Stimulated activated CD4-positive, alpha-beta T cell treated with anti-CD3 and anti-CD28 coated beads, Interleukin-12 subunit alpha, Interleukin-12 subunit beta, amount 100 ng/mL, for 4 hours (primary cell): ENCODE measurements at regions not wholly inside any gene's neighbourhood (a gene's known extent, or its start where the extent isn't known, plus 50 kb on each side); places are given as distances from the start of the nearest gene placed in this dataset.
"Not testable (repeated sequence)": the region's sequence is repeated elsewhere in the genome, so short reads cannot be mapped to it uniquely, and the experiment has no call there.

Source experiments
- DNase-seq: peaks from one replicate; pipeline ENCODE4 v3.0.0-alpha.2; 2020

DNA sequence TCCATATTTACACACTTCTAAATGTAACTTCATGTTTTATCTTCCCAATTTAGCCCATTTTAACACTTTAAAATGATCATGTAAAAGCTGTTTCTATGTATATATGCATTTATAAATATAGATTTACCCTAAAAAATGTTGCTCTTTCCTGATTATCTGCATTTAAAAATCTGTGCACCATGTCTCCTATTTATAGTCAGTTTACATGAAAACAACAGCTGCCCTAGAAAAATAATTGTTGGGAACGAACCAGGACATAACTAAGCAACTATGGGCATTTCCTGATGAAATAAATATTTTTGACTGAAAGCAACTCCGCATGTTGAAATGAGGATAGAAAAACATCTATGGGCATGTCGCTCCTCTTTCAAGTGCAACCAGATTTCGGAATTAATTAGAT is 1368.2 kb downstream of the FAM181B start:
- no peak for DNase-seq

DNA sequence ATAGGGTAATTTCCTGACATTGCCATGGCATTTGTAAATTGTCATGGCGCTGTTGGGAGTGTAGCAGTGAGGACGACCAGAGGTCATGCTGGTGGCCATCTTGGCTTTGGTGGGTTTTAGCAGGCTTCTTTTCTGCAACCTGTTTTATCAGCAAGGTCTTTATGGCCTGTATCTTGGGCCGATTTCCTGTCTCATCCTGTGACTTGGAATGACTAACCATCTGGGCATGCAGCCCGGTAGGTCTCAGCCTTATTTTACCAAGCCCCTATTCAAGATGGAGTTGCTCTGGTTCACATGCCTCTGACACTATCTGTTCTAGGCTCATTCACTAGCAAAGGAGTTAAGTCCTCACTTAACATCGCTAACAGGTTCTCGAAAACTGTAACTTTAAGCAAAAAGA is 1374.2 kb downstream of the FAM181B start:
- no peak for DNase-seq

DNA sequence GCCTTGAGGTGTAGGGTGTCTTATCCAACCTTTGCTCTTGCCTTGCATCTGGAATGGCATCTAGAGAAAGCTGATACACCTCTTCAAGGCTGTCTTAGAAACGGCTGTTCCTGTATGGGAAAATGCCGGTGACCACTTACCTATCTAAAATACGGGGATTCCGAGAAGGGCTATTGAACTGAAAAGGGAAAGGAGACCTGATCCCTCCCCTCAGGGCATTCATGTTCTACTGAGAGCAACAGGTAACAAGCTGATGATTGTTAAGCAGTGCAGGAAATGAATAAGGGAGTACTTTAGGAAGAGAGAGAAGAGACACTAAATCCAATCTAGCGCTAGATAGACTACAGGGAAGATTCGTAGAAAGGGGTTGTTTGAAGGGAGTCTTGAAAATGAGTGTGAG is 1388.1 kb downstream of the FAM181B start:
- DNase-seq = no peak

DNA sequence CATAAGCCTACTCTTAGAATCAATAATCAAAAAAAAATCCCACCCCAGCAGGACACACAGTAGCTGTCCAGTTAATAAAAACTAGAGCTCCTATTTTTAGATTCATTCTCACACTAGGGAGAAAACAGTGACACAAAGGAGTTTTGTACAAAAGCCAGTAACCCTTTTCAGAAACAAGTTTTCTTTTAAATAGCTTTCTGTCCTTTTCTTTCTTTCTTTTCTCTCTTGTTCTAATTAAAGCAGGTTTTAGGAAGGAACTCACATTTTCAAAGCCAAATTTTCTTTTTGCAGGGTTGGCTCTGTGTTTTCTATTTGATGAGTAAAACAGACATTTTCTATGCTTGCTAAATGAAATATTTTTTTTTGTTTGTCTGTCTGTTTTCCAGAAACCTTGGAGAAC is 1390.7 kb downstream of the FAM181B start:
- DNase-seq = no peak

DNA sequence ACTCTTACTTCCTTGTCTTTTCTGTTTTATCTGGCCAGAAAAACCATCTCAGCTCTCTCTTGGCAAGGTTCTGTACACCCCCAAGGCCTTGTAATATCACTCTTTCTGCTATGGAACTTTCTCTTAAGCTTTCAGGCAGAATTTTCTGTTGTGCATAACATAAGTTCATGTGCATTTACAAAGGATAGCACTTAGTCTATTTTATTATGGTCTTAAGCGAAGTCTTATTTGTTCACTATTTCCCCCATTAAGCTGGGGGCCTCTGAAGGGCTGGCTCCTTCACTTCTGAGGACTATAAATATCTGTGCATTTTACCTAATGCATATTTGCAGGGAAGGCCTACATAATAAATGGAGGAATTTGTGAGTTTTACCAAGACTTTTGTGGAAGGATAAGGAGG is 1393.4 kb downstream of the FAM181B start:
- no peak for DNase-seq

DNA sequence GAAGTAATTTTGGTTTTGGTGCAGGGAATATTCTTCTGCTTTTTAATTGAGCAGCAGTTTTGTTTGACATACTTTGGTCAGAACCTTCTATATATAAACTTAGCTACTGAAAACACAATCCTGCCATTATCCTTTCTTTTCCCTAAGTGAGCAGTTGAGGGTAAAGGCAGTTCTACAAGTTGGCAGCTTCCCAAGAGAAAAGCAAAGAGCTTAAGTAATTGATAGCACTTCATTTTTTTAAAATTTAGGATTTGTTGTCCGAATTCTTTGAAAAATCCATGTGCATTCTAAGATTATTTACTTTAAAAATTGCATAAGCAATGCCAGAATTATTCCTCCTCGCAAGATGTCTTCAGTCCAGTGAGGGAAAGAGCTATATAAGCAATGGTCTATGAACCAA is 1394.1 kb downstream of the FAM181B start:
- DNase-seq = no peak

DNA sequence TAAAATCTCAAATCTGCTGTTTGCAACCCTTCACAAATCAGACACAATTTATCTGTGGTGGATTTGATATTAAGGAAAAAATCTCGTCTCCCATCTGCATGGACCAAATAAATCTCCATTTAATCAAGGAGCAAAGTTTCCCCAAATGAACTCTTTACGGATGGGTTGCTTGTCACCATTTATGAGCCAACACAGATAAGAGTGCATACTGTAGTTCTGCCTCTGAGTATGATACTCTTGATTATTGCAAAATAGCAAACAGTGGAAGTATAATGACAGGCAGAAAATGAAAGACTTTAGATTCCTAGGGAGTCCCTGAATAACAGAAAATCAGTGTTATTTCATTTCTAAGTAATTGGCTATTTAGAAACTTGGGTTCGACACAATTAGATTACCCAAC is 1395.9 kb downstream of the FAM181B start:
- DNase-seq = no peak

DNA sequence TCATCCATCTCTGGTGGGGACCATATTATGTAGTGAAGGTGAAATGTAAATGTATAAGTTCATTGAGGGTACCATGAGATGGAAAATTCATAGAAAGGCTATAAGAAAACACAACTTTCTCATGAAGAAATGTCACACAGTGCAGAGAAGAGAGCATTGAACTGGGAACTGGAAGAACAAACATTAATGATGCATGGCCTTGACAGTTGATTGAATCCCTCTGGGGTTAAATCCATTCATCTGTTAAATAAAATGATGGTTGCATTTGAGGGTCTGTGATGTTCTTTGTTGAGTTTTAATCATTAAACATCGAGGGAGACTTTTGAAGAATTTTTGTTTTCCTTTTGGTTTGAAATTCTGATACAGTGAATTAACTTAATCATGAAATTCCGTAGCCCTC is 1401.4 kb downstream of the FAM181B start:
- no peak for DNase-seq

DNA sequence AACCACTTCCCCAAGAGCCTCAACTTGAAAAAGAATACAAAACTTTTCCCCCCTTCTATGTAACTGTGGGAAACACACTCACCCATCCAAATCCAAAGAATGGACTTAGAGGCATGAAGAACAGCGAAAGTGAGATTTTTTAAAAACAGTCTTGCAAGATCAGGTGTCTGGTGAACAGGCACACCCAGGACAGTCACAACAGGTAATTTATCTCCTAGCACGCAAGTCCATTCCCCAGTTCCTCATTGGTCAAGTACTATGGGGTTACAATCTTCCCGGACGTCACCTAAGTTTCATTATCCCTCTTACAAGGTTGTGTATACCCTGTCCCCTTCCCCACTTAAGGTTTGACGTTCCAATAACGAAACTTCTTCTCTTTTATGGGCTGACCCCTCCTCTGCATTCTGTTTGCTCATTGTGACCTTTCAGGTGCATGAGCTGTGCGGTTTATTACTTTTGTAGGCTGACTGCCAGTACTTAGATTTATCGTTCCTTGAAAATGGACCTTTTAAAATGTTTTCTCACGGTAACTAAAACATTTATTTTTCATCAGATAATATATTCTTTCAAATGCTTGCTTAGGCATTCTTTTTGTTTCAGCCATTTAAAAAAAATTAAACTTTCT is 1401.9 kb downstream of the FAM181B start:
- DNase-seq = no peak

DNA sequence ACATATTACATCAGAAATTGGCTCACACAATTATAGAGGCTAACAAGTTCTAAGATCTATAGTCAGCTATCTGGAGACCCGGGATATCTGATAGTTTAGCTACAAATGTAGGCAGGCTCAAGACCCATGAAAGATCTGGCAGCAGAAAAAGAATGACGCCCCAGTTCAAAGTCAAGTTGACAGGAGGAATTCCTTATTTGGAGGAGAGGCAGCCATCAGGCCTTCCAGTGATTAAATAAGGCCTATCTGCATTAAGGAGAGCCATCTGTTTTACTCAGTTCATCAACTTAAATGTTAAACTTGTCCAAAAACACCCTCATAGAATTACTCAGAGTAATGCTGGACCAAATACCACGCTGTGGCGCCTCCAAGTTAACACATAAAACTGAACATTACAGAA is 1402.6 kb downstream of the FAM181B start:
- no peak for DNase-seq

DNA sequence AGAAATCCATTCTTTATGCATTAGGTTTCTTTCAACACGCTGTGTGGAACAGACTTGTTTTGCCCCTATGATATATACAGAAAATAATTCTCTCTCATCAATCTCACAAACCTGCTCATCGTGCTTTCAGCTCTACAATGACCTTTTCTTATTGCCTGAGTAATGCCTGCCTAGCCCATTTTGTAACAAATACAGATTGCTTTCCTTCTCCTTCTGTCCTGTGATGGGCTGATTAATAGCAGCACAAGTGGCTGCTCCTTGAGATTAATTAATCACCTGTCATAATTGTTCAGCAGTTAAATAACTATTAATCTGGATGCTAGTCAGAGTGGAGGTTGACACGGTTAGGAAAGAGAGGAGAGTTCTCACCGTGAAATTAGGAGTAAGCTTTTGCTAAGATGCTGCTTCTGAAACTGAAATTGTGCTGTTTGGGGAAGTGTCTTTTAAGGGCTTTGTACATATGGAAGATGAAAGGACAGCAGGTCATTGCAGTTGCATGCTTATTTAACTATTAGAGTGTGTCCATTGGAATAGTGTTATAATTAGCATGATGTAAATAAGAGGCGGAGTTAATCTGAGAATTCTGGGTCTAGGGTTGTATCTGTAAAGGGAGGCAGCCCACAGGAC is 1430.5 kb downstream of the FAM181B start:
- no peak for DNase-seq

DNA sequence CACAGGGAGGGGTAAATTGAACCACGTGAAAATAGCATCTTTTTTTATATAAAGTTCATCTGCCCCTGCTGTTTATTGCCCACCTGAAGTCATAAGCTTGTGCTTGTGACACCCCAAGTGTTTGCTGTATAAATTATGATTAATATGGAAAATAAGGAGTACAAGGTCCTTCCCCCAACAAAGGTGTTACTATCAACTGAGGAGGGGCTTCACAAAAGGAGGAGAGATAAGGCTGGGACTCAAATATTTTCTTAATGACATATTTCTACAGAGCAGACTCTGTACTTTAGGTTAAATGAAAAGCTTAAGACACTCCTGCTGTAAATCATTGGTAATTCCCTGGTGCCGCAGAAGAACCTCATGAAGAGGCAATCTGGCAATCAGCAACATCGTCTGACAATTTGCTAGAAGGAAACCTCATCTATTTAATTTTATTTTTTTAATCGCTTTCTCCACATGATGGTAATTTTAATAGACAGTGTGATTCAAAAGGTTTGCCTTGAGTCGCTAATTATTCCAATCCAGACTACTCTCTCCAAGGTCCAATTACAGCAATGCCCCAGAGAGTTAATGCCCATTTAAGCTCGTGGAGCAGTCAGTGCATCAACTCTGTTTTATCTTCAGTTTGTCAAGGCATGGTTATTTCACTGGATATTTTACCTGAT is 1432.4 kb downstream of the FAM181B start:
- no peak for DNase-seq

DNA sequence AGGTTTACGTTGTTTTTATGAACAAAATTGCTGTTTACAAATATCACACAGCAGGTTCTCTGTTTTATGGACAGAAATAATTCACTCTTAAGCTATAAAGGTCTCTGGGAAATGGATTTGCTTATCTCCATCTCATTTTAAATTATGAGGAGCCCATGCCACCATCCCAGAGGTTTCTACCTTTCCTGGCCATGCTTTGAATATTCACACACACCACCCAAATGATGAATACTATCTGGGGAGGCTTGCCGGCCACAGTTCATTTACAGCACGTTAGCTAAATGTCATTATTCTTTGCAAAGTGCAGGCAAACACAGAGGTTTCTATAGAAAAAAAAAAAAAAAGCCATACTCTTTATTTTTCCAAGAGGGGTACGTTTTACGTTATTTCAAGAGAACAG is 1446.7 kb downstream of the FAM181B start:
- no peak for DNase-seq

DNA sequence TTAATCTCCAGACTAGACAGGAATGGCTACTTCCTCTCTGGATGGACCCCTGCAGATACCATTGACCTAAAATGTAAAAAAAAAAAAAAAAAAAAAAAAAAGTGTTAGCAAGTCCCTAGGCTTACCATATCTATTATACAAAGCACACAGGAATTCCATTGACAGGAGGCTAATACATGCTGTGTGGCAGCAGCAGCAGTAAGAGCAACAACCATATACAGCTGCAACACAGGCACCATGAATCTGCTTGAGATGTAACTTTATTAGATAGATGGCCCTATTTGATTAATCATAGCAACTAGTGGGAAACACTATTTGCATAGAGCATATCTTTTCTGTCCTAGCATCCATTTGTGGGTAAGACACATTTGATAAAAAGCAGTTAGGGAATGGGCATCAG is 1447.1 kb downstream of the FAM181B start:
- DNase-seq = no peak

DNA sequence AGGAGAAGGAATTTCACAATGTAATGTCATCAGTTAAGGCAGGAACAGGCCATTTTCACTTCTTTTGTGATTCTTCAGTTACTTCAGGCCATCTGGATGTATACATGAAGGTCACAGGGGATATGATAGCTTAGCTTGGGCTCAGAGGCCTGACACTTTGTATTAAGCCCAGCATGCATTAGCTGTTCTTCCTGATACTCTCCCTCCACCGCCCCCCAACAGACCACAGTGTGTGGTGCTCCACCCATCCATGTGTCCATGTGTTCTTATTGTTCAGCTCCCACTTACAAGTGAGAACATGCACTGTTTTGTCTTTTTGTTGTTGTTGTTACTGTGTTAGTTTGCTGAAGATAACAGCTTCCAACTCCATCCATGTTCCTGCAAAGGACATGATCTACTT is 1453.4 kb downstream of the FAM181B start:
- DNase-seq = not testable (repeated sequence)

DNA sequence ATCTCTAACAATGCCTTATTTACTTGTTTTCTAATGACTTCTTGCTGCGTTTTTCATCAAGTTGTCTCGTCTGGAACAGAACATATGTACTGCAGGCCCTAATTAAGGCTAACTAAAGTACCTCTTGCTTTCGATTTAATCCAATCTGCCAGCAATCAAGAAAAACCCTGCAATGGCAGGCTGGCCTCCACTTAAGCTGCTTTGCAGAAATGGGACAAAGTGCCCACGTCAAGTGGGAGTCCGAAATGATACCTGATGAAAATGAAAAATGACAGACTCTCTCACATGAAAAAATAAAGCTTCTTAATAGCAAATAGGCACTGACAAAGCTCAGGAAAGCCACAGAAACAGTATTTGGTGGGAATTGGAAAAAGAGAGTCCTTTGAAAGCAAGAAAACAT is 1454.7 kb downstream of the FAM181B start:
- no peak for DNase-seq

DNA sequence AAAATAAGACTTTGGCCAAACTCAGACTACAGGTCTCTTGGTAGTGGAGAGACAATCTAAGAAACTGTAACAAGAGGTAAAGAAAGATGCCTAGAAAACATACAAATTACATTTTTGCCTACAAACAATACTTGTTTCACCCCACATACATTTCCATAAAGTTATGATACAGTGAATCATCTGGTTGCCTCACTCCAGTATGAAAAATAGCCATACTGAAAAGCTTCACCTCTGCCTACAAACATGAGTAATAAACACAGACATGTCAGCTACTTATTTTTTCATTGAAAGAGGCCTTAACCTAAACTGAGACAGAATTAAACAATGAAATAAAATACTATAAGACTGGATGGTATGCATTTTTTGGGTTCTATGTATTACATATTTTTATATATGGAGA is 1463.0 kb downstream of the FAM181B start:
- DNase-seq = no peak

DNA sequence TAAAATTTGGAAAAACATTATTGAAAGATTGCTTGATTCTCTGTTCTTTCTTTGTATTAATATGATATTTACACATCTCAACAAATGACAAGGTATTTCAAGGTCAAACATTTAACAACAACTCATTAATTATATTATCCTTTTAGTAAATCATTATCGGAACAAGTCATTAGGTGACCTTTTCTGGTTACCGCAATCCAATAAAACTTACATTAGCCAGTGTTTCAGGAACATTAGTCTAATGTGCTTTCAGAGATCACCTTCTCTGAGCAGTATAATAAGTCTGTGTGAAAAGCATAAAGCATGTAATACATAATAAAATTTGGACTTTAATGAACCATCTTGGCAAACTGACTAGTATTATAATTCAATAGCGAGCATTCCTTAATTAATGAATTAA is 1466.4 kb downstream of the FAM181B start:
- no peak for DNase-seq

DNA sequence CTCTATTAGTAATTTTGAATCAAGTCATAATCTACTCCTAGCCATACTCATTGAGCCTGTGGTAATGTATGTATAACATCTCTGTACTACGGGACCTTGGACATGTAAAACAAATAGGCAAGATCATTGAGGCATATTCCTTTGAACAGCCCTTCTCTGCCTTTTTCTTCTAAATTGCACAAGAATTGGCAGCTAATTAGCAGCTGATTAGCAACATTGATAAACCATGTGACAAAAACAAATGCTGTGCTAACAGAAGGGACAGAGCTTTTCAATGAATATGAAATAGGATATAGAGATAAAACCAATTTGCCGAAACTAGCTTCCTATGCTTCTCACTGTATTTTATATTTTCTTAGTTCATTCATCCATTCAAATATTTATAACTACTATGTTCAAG is 1474.2 kb downstream of the FAM181B start:
- DNase-seq = no peak

DNA sequence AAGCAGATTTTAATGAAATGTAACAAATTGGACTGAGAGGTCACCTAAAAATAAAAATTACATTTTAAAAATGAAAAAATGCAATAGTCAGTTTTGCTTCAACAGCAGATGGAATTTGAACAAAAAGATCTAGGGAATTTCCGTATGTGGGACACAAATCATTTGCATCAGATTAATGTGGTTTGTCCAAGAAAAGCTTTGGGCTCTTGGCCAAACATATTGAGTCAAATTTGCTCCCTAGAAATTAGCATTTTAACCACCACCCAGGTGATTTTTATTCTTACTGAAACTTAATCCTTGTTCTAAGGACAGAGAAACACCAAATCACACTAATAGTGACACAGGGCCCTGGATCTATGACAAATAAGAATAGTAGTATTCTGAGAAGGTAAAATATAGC is 1477.8 kb downstream of the FAM181B start:
- no peak for DNase-seq

DNA sequence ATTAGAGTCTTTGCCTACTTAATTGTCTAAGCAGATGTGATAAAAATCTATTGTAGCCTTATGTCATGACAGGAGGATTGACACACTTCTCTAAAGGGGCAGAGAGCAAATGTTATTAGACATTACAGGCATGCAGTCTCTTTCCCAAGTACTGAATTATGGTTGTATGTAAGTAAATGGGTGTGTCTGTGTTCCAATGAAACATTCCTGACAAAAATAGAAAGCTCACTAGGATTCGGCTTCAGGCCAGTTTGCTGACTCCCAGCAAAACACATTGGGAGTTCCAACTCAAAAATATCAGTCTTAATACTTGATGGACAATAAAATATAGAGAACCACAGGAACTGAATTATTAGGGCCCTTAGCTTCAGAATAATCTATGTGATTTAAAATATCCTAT is 1480.4 kb downstream of the FAM181B start:
- DNase-seq = no peak

DNA sequence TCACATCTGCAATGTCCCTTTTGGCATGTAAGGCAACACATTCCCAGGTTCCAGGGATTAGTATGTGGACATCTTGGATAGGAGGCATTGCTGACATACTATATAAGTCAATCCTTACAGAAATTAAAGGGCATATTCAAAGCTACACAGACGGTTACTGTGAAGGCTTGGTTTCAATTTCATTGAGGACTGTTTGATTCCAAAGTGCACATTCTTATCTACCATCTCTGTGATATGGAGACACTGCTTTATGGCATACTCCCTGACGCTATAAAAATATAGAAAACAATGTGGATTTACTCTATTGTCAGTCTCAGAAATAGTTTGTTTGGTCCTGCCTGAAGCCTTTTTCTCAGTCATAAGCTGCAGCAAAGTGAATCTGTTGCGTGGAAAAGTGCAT is 1486.7 kb downstream of the FAM181B start:
- DNase-seq = no peak

DNA sequence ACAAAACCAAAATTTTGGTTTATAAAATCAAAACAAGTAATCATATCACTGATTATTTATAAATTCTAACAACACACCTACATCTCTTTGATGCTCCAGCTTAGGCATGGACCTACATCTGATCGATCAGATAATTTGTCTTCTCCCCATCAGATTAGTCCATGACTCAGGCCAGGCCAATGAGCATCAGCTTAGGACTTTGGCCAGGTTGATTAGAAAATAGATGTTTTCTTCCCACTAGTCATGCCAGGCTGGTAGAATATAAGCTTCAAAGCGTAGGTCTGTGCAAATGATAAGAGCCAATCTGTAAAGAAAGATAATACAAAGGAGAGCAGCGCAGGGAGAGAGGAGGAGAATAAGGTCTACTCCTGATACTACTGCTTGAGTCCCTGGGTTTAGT is 1487.9 kb downstream of the FAM181B start:
- no peak for DNase-seq

DNA sequence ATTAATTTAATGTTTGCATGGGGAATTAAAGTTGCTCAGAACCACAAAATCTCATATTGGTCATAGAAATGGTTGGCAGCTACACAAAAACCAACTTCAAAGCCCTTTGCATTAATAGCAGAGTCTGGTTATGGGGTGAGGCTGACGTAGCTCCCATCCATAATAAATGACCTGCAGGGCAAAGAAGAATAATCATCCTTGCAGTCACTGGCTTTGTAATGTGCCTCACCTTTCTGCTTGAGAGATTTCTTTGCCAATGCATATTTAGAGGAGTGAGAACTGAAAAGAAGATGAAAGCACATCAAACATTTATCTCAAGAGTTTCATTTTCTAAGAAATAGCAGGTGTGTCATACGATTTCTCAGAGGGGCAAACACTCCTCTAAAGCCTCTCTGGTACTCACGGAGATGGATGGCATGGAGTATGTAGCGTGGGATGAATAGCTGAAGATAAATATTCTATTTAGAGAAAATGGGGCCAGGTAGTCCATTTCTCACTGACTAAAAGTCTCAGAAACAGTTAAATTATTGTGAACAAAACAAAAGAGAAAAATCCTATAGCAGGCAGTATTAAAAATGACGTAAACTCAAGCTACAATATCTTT is 1491.9 kb downstream of the FAM181B start:
- DNase-seq = no peak
